ENCODE measurements at regions not wholly inside any gene's neighbourhood (a gene's known extent, or its start where the extent isn't known, plus 50 kb on each side); places are given as distances from the start of the nearest gene placed in this dataset.
"Not testable (repeated sequence)": the region's sequence is repeated elsewhere in the genome, so short reads cannot be mapped to it uniquely, and the experiment has no call there.

- ATAC-seq: no peak
- Mint-ChIP-seq H3K27ac (no peak overlapping the region), H3K36me3 (no peaks in the 10 kb centered on the region), H3K4me3 (no peak overlapping the region), H3K4me1 (ENCODE audit: low read depth in 2 of 2) (no peaks in the 10 kb centered on the region), H3K9me3 (peaks cover 13% of the 10 kb centered on the region), H3K27me3 (no peaks in the 10 kb centered on the region)
- DNase-seq (ENCODE audit: low spot score): no peak
These were observed 304.4 kb upstream of the CNTNAP2 start for GRCh38 chr7:145812218-145812617.

GRCh38 chr7:145805496-145805895 is 311.1 kb upstream of the CNTNAP2 start:
- ATAC-seq; H3K27ac Mint-ChIP-seq; H3K4me3 Mint-ChIP-seq; H3K36me3 Mint-ChIP-seq; H3K4me1 Mint-ChIP-seq (ENCODE audit: low read depth in 2 of 2); DNase-seq (ENCODE audit: low spot score); H3K27me3 Mint-ChIP-seq: not testable (repeated sequence)
- peaks cover 13% of the 10 kb centered on the region for H3K9me3 Mint-ChIP-seq

- peaks cover 10% of the 10 kb centered on the region for H3K9me3 Mint-ChIP-seq
- no peak for ATAC-seq
- H3K36me3 Mint-ChIP-seq: no peaks in the 10 kb centered on the region
- no peak overlapping the region for H3K27ac Mint-ChIP-seq
- H3K4me1 Mint-ChIP-seq (ENCODE audit: low read depth in 2 of 2): no peaks in the 10 kb centered on the region
- no peak overlapping the region for H3K4me3 Mint-ChIP-seq
- DNase-seq (ENCODE audit: low spot score): no peak
- H3K27me3 Mint-ChIP-seq: no peaks in the 10 kb centered on the region
These were observed 319.1 kb upstream of the CNTNAP2 start for GRCh38 chr7:145797507-145797906.

- ATAC-seq: no peak
These were observed 321.5 kb upstream of the CNTNAP2 start for GRCh38 chr7:145795132-145795531.

GRCh38 chr7:145784809-145785780 is 331.5 kb upstream of the CNTNAP2 start:
- no peak for DNase-seq (ENCODE audit: low spot score)
- Mint-ChIP-seq H3K27me3 (no peaks in the 10 kb centered on the region), H3K27ac (no peak overlapping the region), H3K4me1 (ENCODE audit: low read depth in 2 of 2) (no peaks in the 10 kb centered on the region), H3K9me3 (peaks cover 6% of the 10 kb centered on the region), H3K36me3 (no peaks in the 10 kb centered on the region), H3K4me3 (no peak overlapping the region)
- no peak for ATAC-seq

More at GRCh38 chr7:145795132-145795531, 321.5 kb upstream of the CNTNAP2 start:
- DNase-seq (ENCODE audit: low spot score): no peak
- Mint-ChIP-seq H3K9me3 (peaks cover 6% of the 10 kb centered on the region), H3K4me1 (ENCODE audit: low read depth in 2 of 2) (no peaks in the 10 kb centered on the region), H3K27me3 (no peaks in the 10 kb centered on the region), H3K4me3 (no peak overlapping the region), H3K36me3 (no peaks in the 10 kb centered on the region), H3K27ac (no peak overlapping the region)

GRCh38 chr7:145781388-145781787 is 335.2 kb upstream of the CNTNAP2 start:
- not testable (repeated sequence) for H3K27me3 Mint-ChIP-seq; H3K4me1 Mint-ChIP-seq (ENCODE audit: low read depth in 2 of 2); H3K36me3 Mint-ChIP-seq; ATAC-seq; H3K4me3 Mint-ChIP-seq; H3K9me3 Mint-ChIP-seq; H3K27ac Mint-ChIP-seq; DNase-seq (ENCODE audit: low spot score)

GRCh38 chr7:145779140-145779539 is 337.5 kb upstream of the CNTNAP2 start:
- H3K36me3 Mint-ChIP-seq: no peaks in the 10 kb centered on the region

GRCh38 chr7:145774777-145775176 is 341.8 kb upstream of the CNTNAP2 start:
- no peak overlapping the region for H3K27ac Mint-ChIP-seq
- no peaks in the 10 kb centered on the region for H3K4me1 Mint-ChIP-seq (ENCODE audit: low read depth in 2 of 2)
- peaks cover 7% of the 10 kb centered on the region for H3K9me3 Mint-ChIP-seq
- DNase-seq (ENCODE audit: low spot score) (no peak), ATAC-seq (no peak)
- peaks cover 9% of the 10 kb centered on the region for H3K36me3 Mint-ChIP-seq
- no peak overlapping the region for H3K4me3 Mint-ChIP-seq
- H3K27me3 Mint-ChIP-seq: no peaks in the 10 kb centered on the region

More at GRCh38 chr7:145779140-145779539, 337.5 kb upstream of the CNTNAP2 start:
- no peaks in the 10 kb centered on the region for H3K4me1 Mint-ChIP-seq (ENCODE audit: low read depth in 2 of 2)
- H3K27ac Mint-ChIP-seq: no peak overlapping the region
- H3K27me3 Mint-ChIP-seq: no peaks in the 10 kb centered on the region
- no peaks in the 10 kb centered on the region for H3K9me3 Mint-ChIP-seq
- H3K4me3 Mint-ChIP-seq: no peak overlapping the region
- DNase-seq (ENCODE audit: low spot score) (no peak), ATAC-seq (no peak)

GRCh38 chr7:145753004-145753403 is 363.6 kb upstream of the CNTNAP2 start:
- no peak for ATAC-seq
- no peaks in the 10 kb centered on the region for H3K4me1 Mint-ChIP-seq (ENCODE audit: low read depth in 2 of 2)

GRCh38 chr7:145737617-145738016 is 379.0 kb upstream of the CNTNAP2 start:
- no peaks in the 10 kb centered on the region for H3K4me1 Mint-ChIP-seq (ENCODE audit: low read depth in 2 of 2)
- peaks cover 29% of the 10 kb centered on the region for H3K9me3 Mint-ChIP-seq
- H3K27me3 Mint-ChIP-seq: no peaks in the 10 kb centered on the region
- ATAC-seq: no peak
- H3K27ac Mint-ChIP-seq: no peak overlapping the region
- H3K4me3 Mint-ChIP-seq: no peak overlapping the region
- H3K36me3 Mint-ChIP-seq: no peaks in the 10 kb centered on the region
- DNase-seq (ENCODE audit: low spot score): no peak

More at GRCh38 chr7:145753004-145753403, 363.6 kb upstream of the CNTNAP2 start:
- H3K9me3 Mint-ChIP-seq: peaks cover 10% of the 10 kb centered on the region
- no peak overlapping the region for H3K4me3 Mint-ChIP-seq
- no peaks in the 10 kb centered on the region for H3K36me3 Mint-ChIP-seq
- no peak for DNase-seq (ENCODE audit: low spot score)
- no peak overlapping the region for H3K27ac Mint-ChIP-seq
- H3K27me3 Mint-ChIP-seq: no peaks in the 10 kb centered on the region

GRCh38 chr7:145735061-145735460 is 381.5 kb upstream of the CNTNAP2 start:
- H3K27ac Mint-ChIP-seq: no peak overlapping the region
- H3K4me3 Mint-ChIP-seq: no peak overlapping the region
- peaks cover 35% of the 10 kb centered on the region for H3K9me3 Mint-ChIP-seq
- H3K27me3 Mint-ChIP-seq: no peaks in the 10 kb centered on the region
- DNase-seq (ENCODE audit: low spot score) (no peak), ATAC-seq (no peak)
- no peaks in the 10 kb centered on the region for H3K4me1 Mint-ChIP-seq (ENCODE audit: low read depth in 2 of 2)
- no peaks in the 10 kb centered on the region for H3K36me3 Mint-ChIP-seq

GRCh38 chr7:145732521-145732920 is 384.1 kb upstream of the CNTNAP2 start:
- Mint-ChIP-seq H3K27ac (no peak overlapping the region), H3K4me3 (no peak overlapping the region), H3K9me3 (peaks cover 30% of the 10 kb centered on the region), H3K4me1 (ENCODE audit: low read depth in 2 of 2) (no peaks in the 10 kb centered on the region), H3K27me3 (no peaks in the 10 kb centered on the region), H3K36me3 (no peaks in the 10 kb centered on the region)
- ATAC-seq (no peak), DNase-seq (ENCODE audit: low spot score) (no peak)

GRCh38 chr7:145729691-145730090 is 386.9 kb upstream of the CNTNAP2 start:
- Mint-ChIP-seq H3K36me3 (no peaks in the 10 kb centered on the region), H3K27me3 (no peaks in the 10 kb centered on the region), H3K4me1 (ENCODE audit: low read depth in 2 of 2) (no peaks in the 10 kb centered on the region), H3K27ac (no peak overlapping the region), H3K9me3 (peaks cover 23% of the 10 kb centered on the region), H3K4me3 (no peak overlapping the region)
- ATAC-seq (no peak), DNase-seq (ENCODE audit: low spot score) (no peak)

GRCh38 chr7:145718129-145718528 is 398.5 kb upstream of the CNTNAP2 start:
- ATAC-seq: no peak
- peaks cover 11% of the 10 kb centered on the region for H3K36me3 Mint-ChIP-seq
- no peak for DNase-seq (ENCODE audit: low spot score)
- no peak overlapping the region for H3K4me3 Mint-ChIP-seq
- H3K9me3 Mint-ChIP-seq: peaks cover 33% of the 10 kb centered on the region
- no peaks in the 10 kb centered on the region for H3K27me3 Mint-ChIP-seq
- no peaks in the 10 kb centered on the region for H3K4me1 Mint-ChIP-seq (ENCODE audit: low read depth in 2 of 2)
- no peak overlapping the region for H3K27ac Mint-ChIP-seq

Measured in natural killer cell treated with Interleukin-12 subunit alpha and Interleukin-12 subunit beta and Interleukin-15 and Interleukin-18, amount 100 ng/mL, for 72 hours (primary cell).